GM19395 (cell line): ENCODE measurements at regions not wholly inside any gene's neighbourhood (a gene's known extent, or its start where the extent isn't known, plus 50 kb on each side); places are given as distances from the start of the nearest gene placed in this dataset.
"Not testable (repeated sequence)": the region's sequence is repeated elsewhere in the genome, so short reads cannot be mapped to it uniquely, and the experiment has no call there.

ENCODE experiments used
- ATAC-seq: cut with Tn5 transposase; IDR thresholded peaks from one replicate; pipeline ENCODE4 v1.9.1; 2021; ENCODE audit warnings: mild to moderate bottlenecking, moderate library complexity; ENCODE audit not compliant: unreplicated experiment

DNA sequence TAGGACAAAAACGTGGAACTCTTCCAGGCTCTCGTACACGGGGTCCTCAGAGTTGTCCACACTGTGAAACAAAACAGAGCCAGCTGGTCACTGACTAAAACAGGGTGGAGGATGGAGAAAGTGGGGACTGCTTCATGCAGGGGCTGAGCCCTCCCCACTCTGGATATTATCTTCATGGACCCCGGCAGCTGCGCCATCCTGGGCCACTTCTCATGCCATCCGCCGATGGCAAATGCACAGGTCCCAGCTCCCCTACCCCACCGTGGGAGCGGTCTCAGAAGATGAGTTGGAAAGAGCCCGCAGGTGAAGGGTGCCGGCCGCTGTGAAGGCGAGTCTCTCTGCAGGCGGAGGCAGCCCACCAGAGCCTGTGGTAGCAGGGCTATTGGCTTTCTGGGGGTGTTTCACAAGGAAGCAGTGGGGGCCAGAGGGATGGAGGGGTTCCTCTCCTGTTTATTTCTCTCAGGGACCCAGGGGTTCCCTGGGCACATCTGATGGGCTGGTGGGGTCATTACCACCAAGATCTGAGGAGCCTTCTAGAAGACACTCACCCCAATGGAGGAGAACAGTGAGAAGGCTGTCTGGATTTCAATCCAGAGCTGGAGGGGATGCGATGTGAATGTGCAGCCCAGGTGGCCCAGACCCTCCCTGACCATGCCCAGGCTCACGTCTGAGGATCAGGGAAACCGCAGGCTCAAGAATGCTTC, 177.3 kb downstream of the KLF13 start:
- ATAC-seq, result no peak

DNA sequence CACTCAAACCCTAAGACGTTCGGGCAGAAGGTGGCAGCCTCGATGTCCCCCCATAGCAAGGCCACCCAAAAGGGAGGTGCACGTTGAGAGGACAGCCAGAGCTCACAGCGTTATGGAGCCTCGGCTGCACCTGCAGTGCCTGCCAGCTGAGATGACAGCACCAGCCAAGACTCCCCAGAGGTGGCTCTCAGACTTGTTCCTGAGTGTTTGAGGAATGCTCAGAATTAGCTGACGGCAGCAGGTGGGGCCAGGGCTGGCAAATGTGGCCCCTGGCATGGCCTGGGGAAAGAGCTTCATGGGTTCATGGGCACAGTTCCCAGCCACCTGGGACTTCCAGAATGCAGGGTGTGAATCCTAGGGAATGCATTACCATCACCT, 177.8 kb downstream of the KLF13 start:
- ATAC-seq, result no peak

DNA sequence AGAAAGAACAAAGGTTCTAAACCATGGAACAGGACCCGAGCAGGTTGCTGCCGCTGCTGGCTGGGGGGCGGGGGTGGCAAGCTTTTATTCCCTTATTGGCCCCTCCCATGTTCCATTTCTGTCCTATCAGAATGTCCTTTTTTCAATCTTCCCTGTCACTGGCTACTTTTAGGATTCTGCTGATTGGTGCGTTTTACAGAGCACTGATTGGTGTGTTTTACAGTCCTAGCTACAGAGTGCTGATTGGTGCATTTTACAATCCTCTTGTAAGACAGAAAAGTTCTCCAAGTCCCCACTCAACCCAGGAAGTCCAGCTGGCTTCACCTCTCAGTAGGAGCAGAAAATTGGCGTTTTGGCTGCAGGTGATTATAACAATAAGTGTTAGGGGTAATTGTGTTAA, 180.9 kb downstream of the KLF13 start:
- not testable (repeated sequence) for ATAC-seq

DNA sequence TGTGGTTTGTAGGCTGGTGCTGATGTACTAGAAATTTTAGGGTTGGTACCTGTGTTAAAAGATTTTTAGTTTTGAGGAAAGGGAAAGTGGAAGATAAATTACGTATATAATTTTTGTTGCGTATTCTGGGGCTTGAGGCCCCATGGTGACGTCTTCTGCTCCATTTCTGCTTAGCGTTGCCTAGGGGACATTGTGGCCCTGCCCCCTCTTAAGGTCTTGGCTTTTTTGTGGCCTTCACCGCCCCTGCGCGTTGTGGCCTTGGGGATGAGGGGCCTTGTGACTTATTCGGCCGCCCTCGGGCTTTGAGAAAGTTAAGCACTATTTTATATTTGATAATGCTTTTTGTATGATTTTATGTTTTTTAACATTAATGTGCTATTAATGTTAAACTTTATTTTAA, 182.0 kb downstream of the KLF13 start:
- ATAC-seq, result no peak

DNA sequence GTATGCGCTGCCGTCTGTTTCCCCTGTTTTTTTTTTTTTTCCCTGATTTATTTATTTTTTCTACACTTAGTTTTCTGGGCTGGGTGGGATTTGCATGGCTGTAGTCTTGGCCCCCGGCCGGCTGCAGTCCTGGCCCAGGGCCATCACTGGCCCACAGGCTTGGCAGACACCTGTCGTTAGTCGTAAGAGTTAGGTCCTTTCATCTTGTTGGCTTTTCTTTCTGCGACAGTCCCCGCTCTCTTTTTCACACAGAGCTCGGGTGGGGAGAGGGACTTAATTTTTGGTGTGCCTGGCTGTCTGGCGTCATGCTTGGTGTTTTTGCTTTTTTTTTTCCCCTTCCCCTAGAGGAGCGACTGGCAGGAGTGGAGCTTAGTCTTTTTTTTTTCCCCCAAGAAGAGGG, 183.4 kb downstream of the KLF13 start:
- no peak for ATAC-seq

DNA sequence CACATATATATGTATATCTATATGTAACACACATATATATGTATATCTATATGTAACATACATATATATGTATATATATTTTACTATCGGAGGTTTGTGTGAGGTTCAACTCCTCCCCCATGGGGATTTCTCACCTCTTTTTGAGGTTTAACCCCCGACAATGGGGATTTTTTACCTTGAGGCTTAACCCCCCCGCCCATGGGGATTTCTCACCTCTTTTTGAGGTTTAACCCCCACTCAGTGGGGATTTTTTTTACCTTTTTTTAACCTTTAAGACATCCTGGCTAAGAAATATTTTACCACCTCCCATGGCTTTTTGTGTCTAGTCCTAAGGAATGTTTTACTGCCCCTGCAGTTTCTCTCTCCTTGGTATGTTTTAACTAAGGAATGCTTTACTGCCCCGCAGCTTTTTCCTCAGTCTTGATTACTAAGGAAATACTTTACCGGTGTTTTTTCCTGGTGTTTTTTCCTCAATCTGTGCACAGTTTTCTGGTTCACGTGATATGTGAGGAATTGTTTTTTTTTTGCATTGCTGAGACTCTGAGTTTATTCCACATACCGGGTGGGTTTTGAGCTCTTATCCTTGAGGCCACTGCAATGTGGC, 185.2 kb downstream of the KLF13 start:
- no peak for ATAC-seq

DNA sequence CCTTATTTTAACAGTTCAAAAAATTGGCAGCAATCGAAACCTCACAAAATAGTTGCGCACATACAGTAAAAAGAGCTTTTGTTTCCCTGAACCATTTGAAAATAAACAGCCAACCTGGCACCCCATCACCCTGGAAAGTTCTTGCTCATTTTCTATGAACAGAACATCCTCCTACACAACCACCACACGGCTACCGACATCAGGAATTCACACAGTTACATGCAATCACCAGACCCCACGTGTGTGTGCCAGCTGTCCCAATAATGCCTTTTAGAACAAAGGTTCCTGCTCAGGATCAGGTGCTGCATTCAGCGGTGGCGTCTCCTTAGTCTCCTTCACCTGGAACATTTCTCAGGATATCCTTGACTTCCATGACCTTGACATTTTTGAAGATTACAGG, 186.5 kb downstream of the KLF13 start:
- ATAC-seq, result no peak

DNA sequence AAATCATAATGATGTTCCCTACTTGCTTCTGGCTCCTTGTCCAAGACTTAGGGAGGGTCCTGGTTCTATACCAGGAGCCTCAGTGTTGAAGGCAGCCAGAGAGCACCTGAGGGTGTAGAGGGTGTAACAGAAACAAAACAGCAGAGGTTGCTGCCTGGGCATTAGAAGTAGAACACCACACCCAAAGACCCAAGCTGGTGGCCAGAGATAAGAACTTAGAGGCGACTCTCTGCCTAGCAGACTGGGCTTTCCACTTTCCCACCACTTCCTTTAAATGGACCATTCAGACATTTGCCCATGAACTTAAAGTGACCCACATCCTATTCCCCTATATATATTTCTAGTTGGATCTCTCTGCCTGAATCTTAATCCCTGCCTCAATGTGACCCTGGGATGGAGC, 189.8 kb downstream of the KLF13 start:
- no peak for ATAC-seq

DNA sequence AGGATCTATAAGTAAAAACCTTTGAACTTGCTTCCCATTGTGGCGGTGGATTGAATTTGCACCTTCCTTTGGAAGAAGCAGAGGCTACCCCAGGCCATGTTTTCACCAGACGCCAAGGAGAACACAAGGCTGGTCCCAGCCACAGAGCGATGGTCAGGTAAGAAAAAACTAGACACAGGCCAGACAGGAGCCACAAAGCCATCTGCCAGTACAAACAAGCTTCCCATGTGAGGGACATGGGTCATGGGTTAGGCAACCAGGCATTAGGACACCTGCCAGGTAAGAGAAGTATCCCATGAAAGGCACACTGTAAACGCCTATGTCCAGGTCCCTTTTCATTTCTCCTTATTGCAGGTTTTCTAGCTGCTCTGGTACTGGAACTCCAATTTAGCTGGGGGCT, 190.2 kb downstream of the KLF13 start:
- ATAC-seq, result no peak

DNA sequence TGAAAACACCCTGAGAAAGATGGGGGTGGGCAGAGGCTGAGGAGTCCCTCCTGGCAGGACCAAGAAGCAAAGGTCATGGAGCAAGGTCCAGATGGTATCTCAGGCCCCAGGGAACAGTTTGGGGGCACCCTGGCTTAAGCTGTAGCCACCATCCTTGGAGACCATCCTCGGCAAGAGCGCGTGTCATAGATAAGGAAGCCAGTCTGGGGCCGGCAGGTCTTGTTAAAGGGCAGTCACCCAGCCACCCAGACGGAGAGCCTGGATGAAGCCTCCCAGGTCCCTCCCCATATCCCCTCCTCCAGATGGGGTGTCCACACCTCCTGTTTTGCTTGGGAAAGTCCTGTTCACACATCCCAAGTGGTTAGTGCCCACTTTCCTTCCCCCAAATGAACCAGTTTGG, 191.1 kb downstream of the KLF13 start:
- ATAC-seq, result no peak

DNA sequence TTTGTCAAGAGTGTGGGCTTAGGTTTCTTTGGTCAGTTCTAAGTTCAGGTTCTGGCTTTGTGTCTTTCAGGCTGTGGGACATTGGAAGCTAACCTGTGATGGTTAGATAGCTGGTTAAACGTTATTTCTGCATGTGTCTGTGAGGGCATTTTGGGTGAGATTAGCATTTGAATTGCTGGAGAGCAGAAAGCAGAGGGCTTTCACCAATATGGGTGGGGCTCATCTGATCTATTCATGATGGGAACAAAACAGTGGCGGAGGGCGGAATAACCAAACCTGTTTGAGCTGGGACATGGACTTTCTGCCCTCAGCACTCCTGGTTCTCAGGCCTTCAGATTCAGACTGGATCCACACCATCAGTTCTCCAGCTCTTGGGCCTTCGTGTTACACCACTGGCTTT, 195.4 kb downstream of the KLF13 start:
- no peak for ATAC-seq

DNA sequence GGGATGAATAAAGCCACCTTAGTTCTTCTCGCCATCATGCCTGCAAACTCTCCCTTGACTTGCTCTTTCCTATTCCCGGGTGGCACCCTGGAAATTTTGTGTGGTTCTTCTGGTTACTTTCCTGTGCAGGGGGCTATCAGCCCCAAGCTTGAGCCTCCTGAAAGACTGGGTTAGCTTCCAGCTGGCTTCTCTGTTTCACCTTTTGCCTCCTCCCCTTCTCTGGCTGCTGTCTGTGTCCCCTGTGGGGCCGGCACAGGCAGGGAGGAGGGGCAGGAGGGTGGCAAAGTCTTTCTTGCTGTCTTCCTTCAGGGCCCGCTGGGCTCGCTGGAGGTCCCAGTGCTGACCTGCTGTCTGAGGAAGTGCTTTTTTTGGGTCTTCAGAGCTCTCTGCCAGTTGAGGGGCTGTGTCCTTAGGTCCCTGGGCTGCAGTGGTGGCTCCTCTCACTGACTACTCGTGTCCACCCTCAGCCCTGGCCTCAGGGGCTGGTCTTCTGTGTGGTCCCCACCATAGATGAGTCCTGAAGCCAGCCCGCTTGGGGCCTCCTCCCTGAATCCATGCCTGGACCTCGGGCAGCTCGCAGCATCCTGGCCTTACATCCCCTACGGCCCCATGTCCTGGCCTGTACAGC, 196.5 kb downstream of the KLF13 start:
- ATAC-seq, result no peak

DNA sequence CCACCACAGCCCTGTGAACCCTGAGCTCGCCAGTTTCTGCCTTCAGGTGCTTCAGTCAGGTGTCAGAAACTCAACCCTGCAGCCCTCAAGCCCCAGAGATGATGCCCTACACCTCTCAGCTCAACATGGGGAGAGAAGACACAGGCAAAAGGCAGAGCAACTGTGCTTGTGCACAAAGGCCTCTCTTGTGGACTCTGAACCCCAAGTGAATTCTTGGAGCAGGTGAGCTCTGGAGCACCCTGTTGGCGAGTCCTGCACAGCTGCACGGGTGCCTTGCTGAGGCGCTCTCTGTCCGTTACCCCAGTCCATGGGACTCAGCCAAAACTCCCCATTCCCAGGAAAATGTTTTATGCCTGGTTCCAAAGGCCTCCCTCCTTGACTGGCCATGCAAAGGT, 197.0 kb downstream of the KLF13 start:
- ATAC-seq, result no peak

DNA sequence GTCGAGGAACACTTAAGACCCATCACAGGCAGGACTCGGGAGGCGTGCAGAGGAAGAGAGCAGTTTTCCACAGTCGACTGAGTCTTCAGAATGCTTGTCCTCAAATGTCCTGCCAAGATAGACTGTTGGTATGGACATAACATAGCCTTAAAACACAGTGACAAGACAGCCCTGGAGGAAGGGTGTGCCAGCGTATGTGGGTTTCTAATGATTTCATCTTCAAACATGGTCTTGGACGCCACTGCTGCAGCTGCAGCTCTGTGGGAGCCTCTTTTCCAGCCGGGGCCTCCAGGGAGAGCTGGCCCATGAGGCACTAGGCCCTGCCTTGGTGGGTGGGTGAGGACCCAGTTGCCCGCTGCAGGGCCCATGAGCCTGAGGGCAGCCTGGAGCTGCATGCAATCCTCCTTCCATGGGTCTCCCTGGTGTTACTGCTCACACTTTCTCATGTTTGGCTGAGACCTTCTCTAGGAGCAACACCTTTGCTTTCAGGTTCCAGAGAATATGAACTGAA, 198.6 kb downstream of the KLF13 start:
- ATAC-seq, result no peak

DNA sequence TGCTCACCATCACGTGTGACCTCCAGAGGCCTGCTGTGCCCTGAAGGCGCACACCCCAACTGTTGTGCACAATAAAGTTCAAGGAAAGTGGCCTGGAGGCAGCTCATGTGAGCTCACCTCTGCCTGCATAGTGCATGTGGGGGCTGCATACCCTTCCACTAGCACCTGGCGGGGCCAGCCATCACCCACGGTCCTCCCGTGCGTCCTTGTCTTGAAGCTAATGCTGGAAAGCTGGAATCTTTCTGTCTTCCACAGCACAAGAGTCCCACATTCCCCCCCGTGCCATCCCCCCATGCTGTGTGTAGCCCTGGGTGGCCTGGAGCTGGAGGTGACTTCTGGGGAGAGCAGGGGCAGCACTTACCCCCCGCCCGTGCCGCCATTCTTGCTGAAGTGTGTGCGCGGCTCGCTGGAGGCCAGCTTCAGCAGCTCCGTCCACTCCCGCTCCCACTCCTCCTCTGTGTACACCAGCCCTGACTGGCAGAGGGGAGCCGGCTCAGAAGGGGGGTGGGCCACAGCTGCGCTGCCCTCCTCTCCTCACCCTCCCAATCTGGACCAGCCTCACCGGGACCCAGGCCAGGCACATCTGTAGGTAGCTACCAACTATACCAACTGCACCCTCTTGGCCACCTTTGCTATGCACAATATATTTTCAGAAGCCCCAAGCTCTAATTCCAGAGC, 199.5 kb downstream of the KLF13 start:
- ATAC-seq, result no peak

DNA sequence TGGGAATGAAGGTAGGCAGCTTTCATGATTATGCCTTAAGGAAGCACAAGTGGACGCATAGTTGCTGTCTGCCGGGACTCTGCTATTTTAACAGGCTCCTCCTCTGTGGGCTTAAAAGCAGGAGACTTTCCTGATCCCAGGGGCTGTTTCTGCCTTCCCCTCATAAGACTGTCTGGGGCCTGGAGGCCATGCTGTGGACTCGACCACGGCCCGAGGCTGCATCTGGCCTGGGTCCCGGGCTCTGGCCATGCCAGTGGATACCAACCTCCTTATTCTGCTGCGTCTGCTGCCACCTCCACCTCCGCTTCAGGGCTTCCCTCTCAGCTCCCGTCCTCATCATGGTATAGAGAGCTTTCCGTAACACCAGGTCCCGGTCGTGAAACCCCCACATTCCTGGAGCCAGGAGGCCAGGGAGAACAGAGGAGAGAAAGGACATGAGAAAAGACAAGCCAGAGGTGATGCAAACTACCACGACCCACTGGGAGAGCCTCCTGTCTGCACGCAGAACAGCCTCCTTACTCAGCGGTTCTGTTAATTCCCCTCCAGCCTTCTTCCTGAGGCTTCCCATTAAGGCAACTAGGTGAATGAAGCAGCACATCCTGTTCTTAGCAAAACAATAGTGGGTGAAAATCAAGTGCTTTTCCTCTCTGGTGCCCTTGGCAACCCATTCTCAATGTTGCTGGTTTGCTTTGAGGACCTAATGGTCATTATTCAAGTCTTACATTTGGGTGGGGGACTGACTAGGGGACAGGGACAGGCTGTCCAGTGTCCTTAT, 200.5 kb downstream of the KLF13 start:
- no peak for ATAC-seq

DNA sequence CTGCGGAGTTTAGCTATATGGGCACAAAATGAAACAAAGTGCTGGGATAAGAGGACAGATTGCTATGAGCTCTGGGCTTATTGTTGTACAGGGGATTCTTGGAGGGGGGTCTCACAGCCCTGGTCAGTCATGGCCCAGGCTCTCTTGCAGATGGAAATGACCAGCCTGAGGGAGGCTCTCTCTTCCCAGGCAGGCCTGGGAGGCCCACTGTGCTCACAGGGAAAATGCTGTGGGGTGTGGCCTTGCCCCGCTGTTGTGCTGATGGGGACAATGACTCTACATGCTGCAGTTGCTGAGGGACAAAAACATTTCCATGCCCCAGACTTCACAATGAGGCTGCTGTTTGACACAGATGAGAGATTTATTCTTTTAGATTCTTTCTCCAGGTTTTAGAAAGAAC, 202.2 kb downstream of the KLF13 start:
- no peak for ATAC-seq

DNA sequence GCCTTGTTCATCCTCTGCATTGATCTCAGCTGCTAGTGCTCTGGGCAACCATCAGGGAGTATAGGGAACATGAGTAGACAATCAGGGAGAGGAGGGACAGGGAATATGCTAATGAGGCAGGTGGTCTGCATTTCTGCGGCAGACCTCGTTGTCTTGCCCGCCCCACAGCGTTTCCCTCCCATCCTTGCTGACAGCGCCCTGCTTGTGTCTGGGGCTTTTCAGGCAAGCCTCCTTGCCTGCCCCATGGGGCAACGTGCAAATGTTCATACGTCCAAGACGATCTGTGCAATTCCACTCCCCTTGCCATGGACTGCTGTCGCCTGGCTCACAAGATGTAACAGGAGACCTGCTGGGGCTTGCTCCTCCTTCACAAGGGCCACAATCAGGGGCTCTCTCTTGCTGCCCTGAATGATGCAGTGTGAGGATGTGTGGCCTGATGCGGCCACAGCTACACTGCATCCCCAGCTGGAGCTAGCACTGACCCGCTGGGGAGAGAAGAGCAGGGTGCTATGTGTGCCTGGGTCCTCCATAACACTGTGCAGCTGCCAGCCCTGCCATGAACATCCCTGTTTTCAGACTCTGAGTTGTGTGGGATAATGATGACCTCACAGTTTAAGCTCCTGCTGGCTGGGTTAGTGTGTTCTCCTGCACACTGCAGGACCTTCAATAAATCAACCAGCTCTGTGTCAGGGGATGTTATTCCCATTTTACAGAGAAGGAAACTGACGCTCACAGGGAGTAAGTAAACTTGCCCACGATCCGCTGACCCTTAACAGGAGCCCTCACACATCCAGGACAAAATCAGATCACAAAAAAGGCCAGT, 211.3 kb downstream of the KLF13 start:
- no peak for ATAC-seq

DNA sequence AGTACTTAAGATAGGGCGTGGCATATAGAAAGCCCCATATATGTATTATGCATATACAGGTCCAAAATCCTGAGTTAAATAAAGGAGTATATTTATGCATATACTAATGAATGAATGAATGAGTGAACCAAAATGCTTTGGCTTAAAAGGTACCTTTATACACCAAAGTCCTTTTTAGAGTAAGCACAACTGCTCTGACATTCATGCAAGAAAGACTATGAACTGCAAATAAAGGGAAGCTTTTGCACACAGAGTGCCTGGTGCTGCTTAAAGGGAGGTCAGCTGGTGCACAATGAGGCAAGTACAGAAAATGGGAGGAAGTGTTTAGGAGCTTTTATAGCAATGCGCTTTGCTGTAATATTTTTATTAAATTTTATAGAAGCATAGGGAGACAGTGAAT, 214.0 kb downstream of the KLF13 start:
- ATAC-seq, result no peak

DNA sequence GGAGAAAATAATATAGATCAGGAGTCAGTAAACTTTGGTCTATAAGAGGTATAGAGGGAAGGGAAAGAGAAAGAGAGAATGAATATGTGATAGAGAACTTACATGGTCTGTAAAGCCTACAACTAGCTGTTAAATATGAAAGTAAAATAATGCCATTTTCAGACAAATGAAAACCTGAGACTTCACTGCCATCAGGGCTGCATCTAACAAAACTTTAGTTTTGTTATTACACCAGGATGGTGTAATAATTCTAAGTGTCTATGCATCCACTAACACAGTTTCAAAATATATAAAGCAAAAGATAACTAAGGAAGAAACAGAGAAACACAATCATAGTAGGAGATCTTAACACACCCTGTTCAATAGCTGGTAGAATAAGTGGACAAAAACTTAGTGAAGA, 217.7 kb downstream of the KLF13 start:
- no peak for ATAC-seq
